ENCODE measurements at regions not wholly inside any gene's neighbourhood (a gene's known extent, or its start where the extent isn't known, plus 50 kb on each side); places are given as distances from the start of the nearest gene placed in this dataset.

- TF ChIP-seq CTCF (IDR thresholded peaks at IDR 0.05; ENCODE audit: insufficient read depth, low read depth, low read length, missing control alignments): no peak
- DNase-seq (ENCODE audit: low read depth): no peak
- no peak overlapping the region for H3K4me3 ChIP-seq (ENCODE audit: low read depth, low read length)
These were observed 50.3 kb upstream of the EPC2 start for GRCh38 chr2:148594216-148594615.

Measured in GM12865 (cell line).